SK-N-SH treated with all-trans-retinoic acid at 6 μM for 48 hours (cell line): ENCODE measurements at regions not wholly inside any gene's neighbourhood (a gene's known extent, or its start where the extent isn't known, plus 50 kb on each side); places are given as distances from the start of the nearest gene placed in this dataset.

Experiments
- ATAC-seq: fragments of 200-7000 bp; cut with Tn5 transposase; 3 replicates; pipeline ENCODE4 v1.9.1; 2020; ENCODE audit warnings: mild to moderate bottlenecking, moderate library complexity
- ARNTL ChIP-seq: fragments of 450-650 bp; formaldehyde crosslinking; IDR thresholded peaks from 2 replicates; pipeline ENCODE4 v1.5.0; 2020; ENCODE audit warnings: low read depth, mild to moderate bottlenecking, moderate library complexity, borderline replicate concordance
- ISL1 ChIP-seq: fragments of 250-450 bp; sonication (Bioruptor Pico); IDR thresholded peaks from 2 replicates; pipeline ENCODE4 v2.1.2; 2022; ENCODE audit warnings: mild to moderate bottlenecking, moderate library complexity
- PPARA ChIP-seq: fragments of 250-450 bp; sonication (Bioruptor Pico); IDR thresholded peaks from 2 replicates; pipeline ENCODE4 v1.5.0; 2020; ENCODE audit warnings: mild to moderate bottlenecking, borderline replicate concordance
- RARB ChIP-seq: fragments of 250-450 bp; sonication (Bioruptor Pico); IDR thresholded peaks from 2 replicates; pipeline ENCODE4 v1.8.0; 2021; ENCODE audit warnings: mild to moderate bottlenecking, moderate library complexity
- SNAI2 ChIP-seq: fragments of 250-450 bp; sonication (Bioruptor Pico); IDR thresholded peaks from 2 replicates; pipeline ENCODE4 v1.5.0; 2020; ENCODE audit warnings: mild to moderate bottlenecking, moderate library complexity
- TCF4 ChIP-seq: fragments of 250-450 bp; sonication (Bioruptor Pico); IDR thresholded peaks from 2 replicates; pipeline ENCODE4 v1.8.0; 2021; ENCODE audit warnings: mild to moderate bottlenecking, moderate library complexity, borderline replicate concordance
- TOX ChIP-seq: fragments of 250-450 bp; sonication (Bioruptor Pico); IDR thresholded peaks from 2 replicates; pipeline ENCODE4 v1.8.0; 2021; ENCODE audit warnings: mild to moderate bottlenecking, moderate library complexity, borderline replicate concordance
- ZC3H10 ChIP-seq: fragments of 250-450 bp; sonication (Bioruptor Pico); IDR thresholded peaks from 2 replicates; pipeline ENCODE4 v1.5.1; 2021; ENCODE audit warnings: mild to moderate bottlenecking, moderate library complexity
- ZFP30 ChIP-seq: fragments of 450-650 bp; formaldehyde crosslinking; IDR thresholded peaks from 2 replicates; pipeline ENCODE4 v1.5.0; 2022; ENCODE audit warnings: mild to moderate bottlenecking, moderate library complexity
- ZNF565 ChIP-seq: fragments of 450-650 bp; formaldehyde crosslinking; conservative IDR thresholded peaks from 2 replicates; pipeline ENCODE4 v1.5.0; 2020; ENCODE audit warnings: low read depth, mild to moderate bottlenecking, moderate library complexity
- ZNF8 ChIP-seq: fragments of 450-650 bp; formaldehyde crosslinking; IDR thresholded peaks from 2 replicates; pipeline ENCODE4 v1.5.0; 2020; ENCODE audit warnings: mild to moderate bottlenecking, moderate library complexity
- TF ChIP-seq, protein P1 (sequence below): fragments of 250-450 bp; sonication (Bioruptor Pico); IDR thresholded peaks from 2 replicates; pipeline ENCODE4 v1.8.0; 2021; ENCODE audit warnings: low read depth, mild to moderate bottlenecking, moderate library complexity, borderline replicate concordance
- TF ChIP-seq, protein P2 (sequence below): fragments of 250-450 bp; sonication (Bioruptor Pico); IDR thresholded peaks from 2 replicates; pipeline ENCODE4 v1.5.1; 2020; ENCODE audit warnings: low read depth, mild to moderate bottlenecking, moderate library complexity
- TF ChIP-seq, protein P3 (sequence below): fragments of 250-450 bp; sonication (Bioruptor Pico); IDR thresholded peaks from 2 replicates; pipeline ENCODE4 v1.5.1; 2021; ENCODE audit warnings: mild to moderate bottlenecking, moderate library complexity
- TF ChIP-seq, protein P4 (sequence below): fragments of 250-450 bp; sonication (Bioruptor Pico); IDR thresholded peaks from 2 replicates; pipeline ENCODE4 v1.8.0; 2020; ENCODE audit warnings: mild to moderate bottlenecking, moderate library complexity, borderline replicate concordance
- TF ChIP-seq, protein P5 (sequence below): fragments of 250-450 bp; sonication (Bioruptor Pico); IDR thresholded peaks from 2 replicates; pipeline ENCODE4 v1.5.0; 2020; ENCODE audit warnings: mild to moderate bottlenecking, moderate library complexity

DNA sequence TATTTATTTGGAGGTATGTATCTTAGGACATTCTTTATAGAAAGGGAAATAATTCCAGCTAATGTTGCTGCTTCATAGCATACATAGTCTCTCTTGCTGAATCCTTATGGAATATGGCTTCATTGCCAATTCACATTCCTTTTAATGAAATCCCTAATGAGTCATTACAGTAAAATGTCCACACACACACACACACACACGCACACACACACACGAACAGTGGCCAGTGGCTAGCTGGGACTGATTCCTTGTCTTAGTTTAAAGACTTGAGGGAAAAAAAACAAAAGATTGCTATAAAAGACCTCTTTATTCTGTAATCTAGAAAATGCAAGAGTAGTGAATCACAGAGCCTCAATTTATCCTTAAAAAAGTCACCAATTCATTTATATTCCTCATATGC, 301.6 kb downstream of the SLITRK6 start:
- TF ChIP-seq ZNF8 (CRISPR knock-in tag) = no peak
- TF ChIP-seq, protein P1, sequence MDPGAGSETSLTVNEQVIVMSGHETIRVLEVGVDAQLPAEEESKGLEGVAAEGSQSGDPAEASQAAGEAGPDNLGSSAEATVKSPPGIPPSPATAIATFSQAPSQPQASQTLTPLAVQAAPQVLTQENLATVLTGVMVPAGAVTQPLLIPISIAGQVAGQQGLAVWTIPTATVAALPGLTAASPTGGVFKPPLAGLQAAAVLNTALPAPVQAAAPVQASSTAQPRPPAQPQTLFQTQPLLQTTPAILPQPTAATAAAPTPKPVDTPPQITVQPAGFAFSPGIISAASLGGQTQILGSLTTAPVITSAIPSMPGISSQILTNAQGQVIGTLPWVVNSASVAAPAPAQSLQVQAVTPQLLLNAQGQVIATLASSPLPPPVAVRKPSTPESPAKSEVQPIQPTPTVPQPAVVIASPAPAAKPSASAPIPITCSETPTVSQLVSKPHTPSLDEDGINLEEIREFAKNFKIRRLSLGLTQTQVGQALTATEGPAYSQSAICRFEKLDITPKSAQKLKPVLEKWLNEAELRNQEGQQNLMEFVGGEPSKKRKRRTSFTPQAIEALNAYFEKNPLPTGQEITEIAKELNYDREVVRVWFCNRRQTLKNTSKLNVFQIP (CRISPR knock-in tag) = peak; percentile 94; the same call in 1 of the 2 replicates
- TF ChIP-seq, protein P2, sequence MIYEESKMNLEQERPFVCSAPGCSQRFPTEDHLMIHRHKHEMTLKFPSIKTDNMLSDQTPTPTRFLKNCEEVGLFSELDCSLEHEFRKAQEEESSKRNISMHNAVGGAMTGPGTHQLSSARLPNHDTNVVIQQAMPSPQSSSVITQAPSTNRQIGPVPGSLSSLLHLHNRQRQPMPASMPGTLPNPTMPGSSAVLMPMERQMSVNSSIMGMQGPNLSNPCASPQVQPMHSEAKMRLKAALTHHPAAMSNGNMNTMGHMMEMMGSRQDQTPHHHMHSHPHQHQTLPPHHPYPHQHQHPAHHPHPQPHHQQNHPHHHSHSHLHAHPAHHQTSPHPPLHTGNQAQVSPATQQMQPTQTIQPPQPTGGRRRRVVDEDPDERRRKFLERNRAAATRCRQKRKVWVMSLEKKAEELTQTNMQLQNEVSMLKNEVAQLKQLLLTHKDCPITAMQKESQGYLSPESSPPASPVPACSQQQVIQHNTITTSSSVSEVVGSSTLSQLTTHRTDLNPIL = peak; percentile 79; the same call in 1 of the 2 replicates
- TF ChIP-seq ZC3H10 (CRISPR knock-in tag) = no peak
- TF ChIP-seq, protein P3, sequence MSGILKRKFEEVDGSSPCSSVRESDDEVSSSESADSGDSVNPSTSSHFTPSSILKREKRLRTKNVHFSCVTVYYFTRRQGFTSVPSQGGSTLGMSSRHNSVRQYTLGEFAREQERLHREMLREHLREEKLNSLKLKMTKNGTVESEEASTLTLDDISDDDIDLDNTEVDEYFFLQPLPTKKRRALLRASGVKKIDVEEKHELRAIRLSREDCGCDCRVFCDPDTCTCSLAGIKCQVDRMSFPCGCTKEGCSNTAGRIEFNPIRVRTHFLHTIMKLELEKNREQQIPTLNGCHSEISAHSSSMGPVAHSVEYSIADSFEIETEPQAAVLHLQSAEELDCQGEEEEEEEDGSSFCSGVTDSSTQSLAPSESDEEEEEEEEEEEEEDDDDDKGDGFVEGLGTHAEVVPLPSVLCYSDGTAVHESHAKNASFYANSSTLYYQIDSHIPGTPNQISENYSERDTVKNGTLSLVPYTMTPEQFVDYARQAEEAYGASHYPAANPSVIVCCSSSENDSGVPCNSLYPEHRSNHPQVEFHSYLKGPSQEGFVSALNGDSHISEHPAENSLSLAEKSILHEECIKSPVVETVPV (CRISPR knock-in tag) = no peak
- TF ChIP-seq RARB (CRISPR knock-in tag) = peak; percentile 81; the same call in 1 of the 2 replicates
- peak; percentile 88 for TF ChIP-seq ISL1 (CRISPR knock-in tag)
- TF ChIP-seq TOX (CRISPR knock-in tag) = peak; percentile 40; the same call in 1 of the 2 replicates
- no peak for TF ChIP-seq ARNTL (CRISPR knock-in tag)
- TF ChIP-seq, protein P4, sequence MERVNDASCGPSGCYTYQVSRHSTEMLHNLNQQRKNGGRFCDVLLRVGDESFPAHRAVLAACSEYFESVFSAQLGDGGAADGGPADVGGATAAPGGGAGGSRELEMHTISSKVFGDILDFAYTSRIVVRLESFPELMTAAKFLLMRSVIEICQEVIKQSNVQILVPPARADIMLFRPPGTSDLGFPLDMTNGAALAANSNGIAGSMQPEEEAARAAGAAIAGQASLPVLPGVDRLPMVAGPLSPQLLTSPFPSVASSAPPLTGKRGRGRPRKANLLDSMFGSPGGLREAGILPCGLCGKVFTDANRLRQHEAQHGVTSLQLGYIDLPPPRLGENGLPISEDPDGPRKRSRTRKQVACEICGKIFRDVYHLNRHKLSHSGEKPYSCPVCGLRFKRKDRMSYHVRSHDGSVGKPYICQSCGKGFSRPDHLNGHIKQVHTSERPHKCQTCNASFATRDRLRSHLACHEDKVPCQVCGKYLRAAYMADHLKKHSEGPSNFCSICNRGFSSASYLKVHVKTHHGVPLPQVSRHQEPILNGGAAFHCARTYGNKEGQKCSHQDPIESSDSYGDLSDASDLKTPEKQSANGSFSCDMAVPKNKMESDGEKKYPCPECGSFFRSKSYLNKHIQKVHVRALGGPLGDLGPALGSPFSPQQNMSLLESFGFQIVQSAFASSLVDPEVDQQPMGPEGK (CRISPR knock-in tag) = 0 out of 2 replicates have a peak, but pooled peaks have one; percentile 49
- TF ChIP-seq, all 23 proteins: peak for 6
- peak; percentile 91 for ATAC-seq

DNA sequence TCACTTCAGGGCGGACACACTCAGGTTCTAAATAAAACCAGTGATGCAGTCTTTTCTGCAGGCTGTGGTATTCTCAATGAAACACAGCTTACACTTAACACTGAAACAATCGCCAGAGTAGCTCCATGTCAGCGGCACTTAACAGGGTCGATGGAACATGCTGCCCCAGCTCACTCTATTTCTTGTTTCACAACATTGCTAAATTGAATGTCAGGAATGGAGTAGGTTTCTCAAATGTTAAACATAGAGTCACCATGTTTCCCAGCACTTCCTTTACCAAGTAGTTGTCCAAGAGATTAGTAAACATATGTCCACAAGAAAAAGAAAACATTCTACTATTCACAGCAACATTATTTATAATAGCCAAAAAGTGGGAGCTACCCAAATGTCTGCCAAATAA, 306.9 kb downstream of the SLITRK6 start:
- ATAC-seq = no peak

DNA sequence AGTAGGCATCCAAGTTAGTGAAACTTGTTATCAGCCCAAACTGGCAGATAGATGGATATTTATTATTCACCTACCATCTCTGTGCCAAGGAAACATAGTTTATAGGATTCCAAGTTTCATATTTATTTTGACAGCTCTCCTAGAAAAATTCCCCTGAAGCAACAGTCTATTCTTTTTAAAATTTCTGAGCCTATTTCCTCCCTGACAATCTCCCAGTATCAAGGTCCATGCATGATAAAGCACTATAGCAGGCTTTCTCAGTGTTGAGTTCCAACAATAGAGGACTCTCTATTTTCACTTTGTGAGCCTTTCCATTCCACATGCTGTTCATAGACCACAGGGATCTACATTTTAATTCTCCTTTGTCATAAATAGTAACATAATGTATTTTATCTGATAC, 312.6 kb downstream of the SLITRK6 start:
- no peak for ATAC-seq
- TF ChIP-seq, protein P3 (CRISPR knock-in tag) = no peak
- no peak for TF ChIP-seq ZFP30 (CRISPR knock-in tag)
- TF ChIP-seq, protein P5, sequence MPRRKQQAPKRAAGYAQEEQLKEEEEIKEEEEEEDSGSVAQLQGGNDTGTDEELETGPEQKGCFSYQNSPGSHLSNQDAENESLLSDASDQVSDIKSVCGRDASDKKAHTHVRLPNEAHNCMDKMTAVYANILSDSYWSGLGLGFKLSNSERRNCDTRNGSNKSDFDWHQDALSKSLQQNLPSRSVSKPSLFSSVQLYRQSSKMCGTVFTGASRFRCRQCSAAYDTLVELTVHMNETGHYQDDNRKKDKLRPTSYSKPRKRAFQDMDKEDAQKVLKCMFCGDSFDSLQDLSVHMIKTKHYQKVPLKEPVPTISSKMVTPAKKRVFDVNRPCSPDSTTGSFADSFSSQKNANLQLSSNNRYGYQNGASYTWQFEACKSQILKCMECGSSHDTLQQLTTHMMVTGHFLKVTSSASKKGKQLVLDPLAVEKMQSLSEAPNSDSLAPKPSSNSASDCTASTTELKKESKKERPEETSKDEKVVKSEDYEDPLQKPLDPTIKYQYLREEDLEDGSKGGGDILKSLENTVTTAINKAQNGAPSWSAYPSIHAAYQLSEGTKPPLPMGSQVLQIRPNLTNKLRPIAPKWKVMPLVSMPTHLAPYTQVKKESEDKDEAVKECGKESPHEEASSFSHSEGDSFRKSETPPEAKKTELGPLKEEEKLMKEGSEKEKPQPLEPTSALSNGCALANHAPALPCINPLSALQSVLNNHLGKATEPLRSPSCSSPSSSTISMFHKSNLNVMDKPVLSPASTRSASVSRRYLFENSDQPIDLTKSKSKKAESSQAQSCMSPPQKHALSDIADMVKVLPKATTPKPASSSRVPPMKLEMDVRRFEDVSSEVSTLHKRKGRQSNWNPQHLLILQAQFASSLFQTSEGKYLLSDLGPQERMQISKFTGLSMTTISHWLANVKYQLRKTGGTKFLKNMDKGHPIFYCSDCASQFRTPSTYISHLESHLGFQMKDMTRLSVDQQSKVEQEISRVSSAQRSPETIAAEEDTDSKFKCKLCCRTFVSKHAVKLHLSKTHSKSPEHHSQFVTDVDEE (CRISPR knock-in tag) = no peak
- TF ChIP-seq RARB (CRISPR knock-in tag) = no peak
- no peak for TF ChIP-seq PPARA (CRISPR knock-in tag)
- no peak for TF ChIP-seq TOX (CRISPR knock-in tag)
- TF ChIP-seq, all 23 proteins: peak for 0

More for the DNA sequence above, 306.9 kb downstream of the SLITRK6 start:
- TF ChIP-seq ZFP30 (CRISPR knock-in tag) = no peak
- no peak for TF ChIP-seq TCF4 (CRISPR knock-in tag)
- no peak for TF ChIP-seq SNAI2
- TF ChIP-seq ISL1 (CRISPR knock-in tag) = no peak
- TF ChIP-seq ZC3H10 (CRISPR knock-in tag) = no peak
- TF ChIP-seq, protein P3 (CRISPR knock-in tag) = no peak
- TF ChIP-seq ZNF565 (CRISPR knock-in tag) = no peak
- TF ChIP-seq, protein P1 (CRISPR knock-in tag) = no peak
- TF ChIP-seq, all 23 proteins: peak for 0
